H1 (cell line): ENCODE measurements at regions not wholly inside any gene's neighbourhood (a gene's known extent, or its start where the extent isn't known, plus 50 kb on each side); places are given as distances from the start of the nearest gene placed in this dataset.
A peak's percentile ranks its signal among the peaks of the same experiment; 100 is the strongest.

Source experiments
- CTCF ChIA-PET: fragments of 300-600 bp; sonication (Branson Sonifier 250); formaldehyde crosslinking; loops from one replicate; lab custom pipeline; 2021; ENCODE audit not compliant: partially characterized antibody; lab: Charles Lee
- POLR2A ChIA-PET: fragments of 300-600 bp; sonication (Branson Sonifier 250); formaldehyde crosslinking; loops from one replicate; lab custom pipeline; 2021; ENCODE audit warnings: inconsistent platforms; ENCODE audit not compliant: partially characterized antibody; lab: Charles Lee
- DNase-seq, 2 experiments: peaks; one replicate each; pipeline versions ENCODE4 v3.0.0 to v3.0.0-alpha.2; 2010 to 2022; ENCODE audit warnings: low spot score in 2 of 2, low read depth in 1 of 2, mixed read lengths in 1 of 2
- FAIRE-seq: peaks from 2 replicates; lab custom pipeline; 2011; peaks lifted over from hg19 to GRCh38; lab: Jason Lieb, UNC
- H2AFZ ChIP-seq: 2 replicates; pipeline ENCODE4 v1.8.1; 2012; ENCODE audit warnings: low read length, inconsistent platforms
- H2AK5ac ChIP-seq: 2 replicates; pipeline ENCODE4 v1.6.1; 2013; ENCODE audit warnings: low read depth, low read length
- H2BK120ac ChIP-seq: replicated peaks from 2 replicates; pipeline ENCODE3; 2013; ENCODE audit warnings: low read depth, low read length, inconsistent platforms
- H2BK12ac ChIP-seq: 2 replicates; pipeline ENCODE4 v1.6.1; 2013; ENCODE audit warnings: low read depth, low read length
- H2BK15ac ChIP-seq: 2 replicates; pipeline ENCODE4 v1.6.1; 2013; ENCODE audit warnings: low read length
- H2BK20ac ChIP-seq: 2 replicates; pipeline ENCODE4 v1.6.1; 2013; ENCODE audit warnings: low read length
- H2BK5ac ChIP-seq: 2 replicates; pipeline ENCODE4 v1.6.1; 2013; ENCODE audit warnings: low read depth, low read length
- H3K14ac ChIP-seq: 2 replicates; pipeline ENCODE4 v1.6.1; 2013; ENCODE audit warnings: inconsistent platforms; ENCODE audit not compliant: insufficient read length
- H3K18ac ChIP-seq: 2 replicates; pipeline ENCODE4 v1.6.1; 2013; ENCODE audit warnings: low read length; ENCODE audit errors: extremely low read depth
- H3K23ac ChIP-seq: 2 replicates; pipeline ENCODE4 v1.6.1; 2013; ENCODE audit warnings: inconsistent platforms; ENCODE audit not compliant: insufficient read length
- H3K23me2 ChIP-seq: 2 replicates; pipeline ENCODE4 v1.6.1; 2013; ENCODE audit warnings: low read depth, low read length
- H3K27ac ChIP-seq: 2 replicates; pipeline ENCODE4 v1.6.1; 2011; ENCODE audit warnings: low read depth, low read length, inconsistent platforms
- H3K27me3 ChIP-seq, 4 experiments: replicated peaks in 1 of 4; 1 replicate in 1 of 4; 2 replicates in 3 of 4; pipeline versions ENCODE4 v1.6.1 to v1.8.1; 2011 to 2013; ENCODE audit warnings: low read length in 3 of 4, mild to moderate bottlenecking in 3 of 4, inconsistent platforms in 2 of 4, mixed read lengths in 2 of 4, moderate library complexity in 1 of 4; ENCODE audit not compliant: control insufficient read depth in 3 of 4, insufficient read depth in 3 of 4; ENCODE audit errors: extremely low read depth in 1 of 4
- H3K36me3 ChIP-seq, 4 experiments: 2 replicates each; pipeline versions ENCODE4 v1.6.1 to v1.8.1; 2011 to 2013; ENCODE audit warnings: mild to moderate bottlenecking in 4 of 4, low read length in 3 of 4, moderate library complexity in 2 of 4, control low read depth in 1 of 4, inconsistent platforms in 1 of 4; ENCODE audit not compliant: insufficient read depth in 4 of 4, control insufficient read depth in 2 of 4
- H3K4ac ChIP-seq: replicated peaks from 2 replicates; pipeline ENCODE3; 2013; ENCODE audit warnings: low read length, low read depth, mixed read lengths, inconsistent platforms; ENCODE audit not compliant: insufficient read length
- H3K4me1 ChIP-seq, 4 experiments: replicated peaks in 1 of 4; 1 replicate in 1 of 4; 2 replicates in 3 of 4; pipeline versions ENCODE4 v1.6.1 to v1.8.1; 2011 to 2013; ENCODE audit warnings: low read length in 3 of 4, inconsistent platforms in 2 of 4, mixed read lengths in 1 of 4; ENCODE audit not compliant: insufficient read depth in 4 of 4, control insufficient read depth in 3 of 4
- H3K4me2 ChIP-seq, 2 experiments: 2 replicates each; pipeline versions ENCODE4 v1.6.1 to v1.8.1; 2011 to 2013; ENCODE audit warnings: low read depth in 2 of 2, low read length in 2 of 2, control low read depth in 1 of 2, inconsistent platforms in 1 of 2, mild to moderate bottlenecking in 1 of 2; ENCODE audit not compliant: insufficient read depth in 1 of 2
- H3K4me3 ChIP-seq, 4 experiments: fragments of 200-600, 300-600 bp in 1 of 4; sonication (generic), shearing (Covaris generic), sonication (Bioruptor Twin) in 1 of 4; 2 replicates each; pipeline versions ENCODE4 v1.5.1 to v1.8.1; 2011 to 2016; ENCODE audit warnings: low read length in 4 of 4, low read depth in 3 of 4, control low read depth in 2 of 4, inconsistent platforms in 2 of 4, mild to moderate bottlenecking in 2 of 4, mixed read lengths in 1 of 4, moderate library complexity in 1 of 4; ENCODE audit not compliant: insufficient read depth in 2 of 4; ENCODE audit errors: extremely low read depth in 1 of 4
- H3K56ac ChIP-seq: replicated peaks from 2 replicates; pipeline ENCODE3; 2013; ENCODE audit warnings: low read depth, mild to moderate bottlenecking, mixed read lengths, low read length, inconsistent platforms; ENCODE audit not compliant: insufficient read length
- H3K79me1 ChIP-seq: 2 replicates; pipeline ENCODE4 v1.6.1; 2013; ENCODE audit warnings: low read depth, low read length, control low read depth
- H3K79me2 ChIP-seq, 2 experiments: 2 replicates each; pipeline versions ENCODE4 v1.6.1 to v1.8.1; 2012 to 2013; ENCODE audit warnings: low read length in 2 of 2, mild to moderate bottlenecking in 2 of 2, inconsistent platforms in 1 of 2; ENCODE audit not compliant: insufficient read depth in 2 of 2, control insufficient read depth in 1 of 2
- H3K9ac ChIP-seq, 4 experiments: replicated peaks in 1 of 4; 1 replicate in 1 of 4; 2 replicates in 3 of 4; pipeline versions ENCODE4 v1.6.1 to v1.8.1; 2011 to 2013; ENCODE audit warnings: low read depth in 3 of 4, low read length in 3 of 4, control low read depth in 2 of 4, mild to moderate bottlenecking in 2 of 4, moderate library complexity in 2 of 4, inconsistent platforms in 1 of 4; ENCODE audit errors: extremely low read depth in 1 of 4
- H3K9me3 ChIP-seq, 2 experiments: 2 replicates each; pipeline versions ENCODE4 v1.6.1 to v1.8.1; 2012 to 2013; ENCODE audit warnings: mild to moderate bottlenecking in 2 of 2, moderate library complexity in 2 of 2, control low read depth in 1 of 2, inconsistent platforms in 1 of 2, low read depth in 1 of 2, low read length in 1 of 2, mixed read lengths in 1 of 2; ENCODE audit not compliant: insufficient read depth in 2 of 2
- H4K20me1 ChIP-seq, 2 experiments: replicated peaks in 1 of 2; 2 replicates each; pipeline versions ENCODE3 to v1.8.1; 2011 to 2013; ENCODE audit warnings: inconsistent platforms in 2 of 2, low read length in 2 of 2, mild to moderate bottlenecking in 1 of 2; ENCODE audit not compliant: insufficient read depth in 2 of 2, control insufficient read depth in 1 of 2
- H4K5ac ChIP-seq: 2 replicates; pipeline ENCODE4 v1.6.1; 2013; ENCODE audit warnings: low read length, low read depth, mixed read lengths, inconsistent platforms; ENCODE audit not compliant: insufficient read length
- H4K8ac ChIP-seq: 2 replicates; pipeline ENCODE4 v1.8.0; 2013; ENCODE audit warnings: mild to moderate bottlenecking, moderate library complexity, low read length, inconsistent platforms; ENCODE audit not compliant: insufficient read depth; ENCODE audit errors: extremely low read depth
- H4K91ac ChIP-seq: replicated peaks from 2 replicates; pipeline ENCODE3; 2013; ENCODE audit warnings: low read length, mixed read lengths, inconsistent platforms; ENCODE audit not compliant: insufficient read length
- E2F6 ChIP-seq: IDR thresholded peaks from 2 replicates; pipeline ENCODE4 v1.6.1; 2012; ENCODE audit warnings: inconsistent platforms
- KDM5A ChIP-seq: fragments of 200-600 bp; IDR thresholded peaks from 2 replicates; pipeline ENCODE4 v1.7.1; 2012; ENCODE audit warnings: mild to moderate bottlenecking, low read length, inconsistent platforms, mixed read lengths
- MAFK ChIP-seq: IDR thresholded peaks from 2 replicates; pipeline ENCODE4 v1.6.1; 2012; ENCODE audit warnings: low read depth, mild to moderate bottlenecking, improper control_type of control experiment, low read length
- TCF12 ChIP-seq: IDR thresholded peaks from 2 replicates; pipeline ENCODE4 v1.6.1; 2011; ENCODE audit warnings: low read depth, mild to moderate bottlenecking, low read length
- WGBS, 2 experiments: shearing (Covaris generic) in 1 of 2; methylation state at CpG; one replicate each; pipeline versions ENCODE4 v1.1.6 to v1.1.7; 2013 to 2015; ENCODE audit warnings: low lambda C conversion rate in 2 of 2, mixed read lengths in 2 of 2, inconsistent platforms in 1 of 2, low coverage in 1 of 2, missing lambda C conversion rate in 1 of 2; ENCODE audit not compliant: insufficient replicate concordance in 2 of 2, insufficient coverage in 1 of 2, insufficient read length in 1 of 2; ENCODE audit errors: extremely low coverage in 1 of 2, missing lambda C conversion rate in 1 of 2; 5-methylcytosine and 5-hydroxymethylcytosine counted together
- TF ChIP-seq, protein P1 (sequence below): IDR thresholded peaks from 2 replicates; pipeline ENCODE4 v1.6.1; 2011; ENCODE audit warnings: low read depth, mild to moderate bottlenecking, low read length; ENCODE audit not compliant: insufficient read depth

GRCh38 chr7:82559193-82559805, 115.7 kb upstream of the CACNA2D1 start:
- WGBS, 2 experiments = 67% methylated on average over 7 of the region's 7 CpGs; no CpG with 5 or more reads in 1 of the 2 experiments
- no peaks in the 10 kb centered on the region for H3K23me2 ChIP-seq
- H3K4me1 ChIP-seq = no peaks in the 10 kb centered on the region; a peak in 1 of 7 replicates
- no peak overlapping the region for H2BK20ac ChIP-seq
- TF ChIP-seq E2F6 = no peak
- no peak for TF ChIP-seq KDM5A
- peak; percentile 80; the same call in 1 of the 2 replicates for TF ChIP-seq TCF12
- TF ChIP-seq MAFK = no peak
- TF ChIP-seq, protein P1, sequence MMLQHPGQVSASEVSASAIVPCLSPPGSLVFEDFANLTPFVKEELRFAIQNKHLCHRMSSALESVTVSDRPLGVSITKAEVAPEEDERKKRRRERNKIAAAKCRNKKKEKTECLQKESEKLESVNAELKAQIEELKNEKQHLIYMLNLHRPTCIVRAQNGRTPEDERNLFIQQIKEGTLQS = no peak
- H4K8ac ChIP-seq = no peak overlapping the region
- H4K20me1 ChIP-seq = no peaks in the 10 kb centered on the region
- H3K56ac ChIP-seq = no peak overlapping the region
- no peaks in the 10 kb centered on the region for H3K79me2 ChIP-seq
- no peaks in the 10 kb centered on the region for H3K36me3 ChIP-seq
- H2AK5ac ChIP-seq = no peak overlapping the region
- H4K5ac ChIP-seq = no peak overlapping the region
- 0 out of 4 replicates have a peak overlapping the region, but pooled peaks of 1 of the 2 experiments have one; percentile 14 for H3K4me2 ChIP-seq
- DNase-seq (no peak), FAIRE-seq (peak; percentile 85)
- H3K18ac ChIP-seq = no peak overlapping the region
- H3K14ac ChIP-seq = no peak overlapping the region
- no peaks in the 10 kb centered on the region for H3K9me3 ChIP-seq
- no peak overlapping the region for H4K91ac ChIP-seq
- H3K79me1 ChIP-seq = no peaks in the 10 kb centered on the region
- no peak overlapping the region for H2BK12ac ChIP-seq
- no peak overlapping the region for H2BK120ac ChIP-seq
- no peak overlapping the region for H3K9ac ChIP-seq
- no peak overlapping the region for H3K4ac ChIP-seq
- no peak overlapping the region for H3K27ac ChIP-seq
- POLR2A ChIA-PET = interaction anchor here (0.7 kb wide), 1 partner anchor 509 kb away, joined by 3 read pairs; no protein-coding TSS in a partner anchor
- no peak overlapping the region for H2BK5ac ChIP-seq
- no peak overlapping the region for H3K23ac ChIP-seq
- H2AFZ ChIP-seq = no peak overlapping the region
- H3K4me3 ChIP-seq = no peak overlapping the region
- CTCF ChIA-PET = interaction anchor here (0.8 kb wide), 2 partner anchors 31 to 46 kb away, joined by 3 to 4 read pairs; no protein-coding TSS in a partner anchor
- H2BK15ac ChIP-seq = no peak overlapping the region
- peaks cover 0 to 1% (median 0%) of the 10 kb centered on the region in 4 experiments; a peak in 1 of 7 replicates for H3K27me3 ChIP-seq
